WTC11 (cell line): ENCODE measurements at regions not wholly inside any gene's neighbourhood (a gene's known extent, or its start where the extent isn't known, plus 50 kb on each side); places are given as distances from the start of the nearest gene placed in this dataset.

Experiments used
- AFF4 ChIP-seq: sonication (generic); formaldehyde crosslinking; IDR thresholded peaks from 2 replicates; pipeline ENCODE4 v1.8.1; 2023; ENCODE audit warnings: mild to moderate bottlenecking, missing genetic modification reagents, borderline replicate concordance
- ESRRA ChIP-seq: sonication (generic); formaldehyde crosslinking; IDR thresholded peaks from 2 replicates; pipeline ENCODE4 v1.8.1; 2022; ENCODE audit warnings: mild to moderate bottlenecking, missing genetic modification reagents, borderline replicate concordance
- GTF2I ChIP-seq: fragments of 250-450 bp; sonication (Bioruptor Pico); conservative IDR thresholded peaks from 2 replicates; pipeline ENCODE4 v1.4.0; 2021; ENCODE audit warnings: mild to moderate bottlenecking
- KAT7 ChIP-seq: sonication (generic); formaldehyde crosslinking; IDR thresholded peaks from 2 replicates; pipeline ENCODE4 v1.8.1; 2023; ENCODE audit warnings: missing genetic modification reagents, mild to moderate bottlenecking, borderline replicate concordance
- MYBL2 ChIP-seq: sonication (generic); formaldehyde crosslinking; IDR thresholded peaks from 2 replicates; pipeline ENCODE4 v1.8.1; 2023; ENCODE audit warnings: mild to moderate bottlenecking, moderate library complexity, missing genetic modification reagents
- OVOL2 ChIP-seq: fragments of 250-450 bp; sonication (Bioruptor Pico); IDR thresholded peaks from 2 replicates; pipeline ENCODE4 v1.9.0; 2021; ENCODE audit warnings: mild to moderate bottlenecking, borderline replicate concordance
- ZNF396 ChIP-seq: fragments of 250-450 bp; sonication (Bioruptor Pico); IDR thresholded peaks from 2 replicates; pipeline ENCODE4 v1.8.0; 2021; ENCODE audit warnings: mild to moderate bottlenecking, moderate library complexity, borderline replicate concordance
- TF ChIP-seq, protein P1 (sequence below): fragments of 250-450 bp; sonication (Bioruptor Pico); IDR thresholded peaks from 2 replicates; pipeline ENCODE4 v2.1.2; 2022; ENCODE audit warnings: mild to moderate bottlenecking, moderate library complexity
- TF ChIP-seq, protein P2 (sequence below): fragments of 200-600 bp; IDR thresholded peaks from 2 replicates; pipeline ENCODE4 v1.8.0; 2022; ENCODE audit warnings: antibody characterized with exemption
- TF ChIP-seq, protein P3 (sequence below): fragments of 250-450 bp; sonication (Bioruptor Pico); IDR thresholded peaks from 2 replicates; pipeline ENCODE4 v1.9.0; 2021; ENCODE audit warnings: mild to moderate bottlenecking

- TF ChIP-seq MYBL2 (CRISPR knock-in tag): no peak
- TF ChIP-seq, protein P1, sequence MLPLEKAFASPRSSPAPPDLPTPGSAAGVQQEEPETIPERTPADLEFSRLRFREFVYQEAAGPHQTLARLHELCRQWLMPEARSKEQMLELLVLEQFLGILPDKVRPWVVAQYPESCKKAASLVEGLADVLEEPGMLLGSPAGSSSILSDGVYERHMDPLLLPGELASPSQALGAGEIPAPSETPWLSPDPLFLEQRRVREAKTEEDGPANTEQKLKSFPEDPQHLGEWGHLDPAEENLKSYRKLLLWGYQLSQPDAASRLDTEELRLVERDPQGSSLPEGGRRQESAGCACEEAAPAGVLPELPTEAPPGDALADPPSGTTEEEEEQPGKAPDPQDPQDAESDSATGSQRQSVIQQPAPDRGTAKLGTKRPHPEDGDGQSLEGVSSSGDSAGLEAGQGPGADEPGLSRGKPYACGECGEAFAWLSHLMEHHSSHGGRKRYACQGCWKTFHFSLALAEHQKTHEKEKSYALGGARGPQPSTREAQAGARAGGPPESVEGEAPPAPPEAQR: no peak
- TF ChIP-seq, protein P2, sequence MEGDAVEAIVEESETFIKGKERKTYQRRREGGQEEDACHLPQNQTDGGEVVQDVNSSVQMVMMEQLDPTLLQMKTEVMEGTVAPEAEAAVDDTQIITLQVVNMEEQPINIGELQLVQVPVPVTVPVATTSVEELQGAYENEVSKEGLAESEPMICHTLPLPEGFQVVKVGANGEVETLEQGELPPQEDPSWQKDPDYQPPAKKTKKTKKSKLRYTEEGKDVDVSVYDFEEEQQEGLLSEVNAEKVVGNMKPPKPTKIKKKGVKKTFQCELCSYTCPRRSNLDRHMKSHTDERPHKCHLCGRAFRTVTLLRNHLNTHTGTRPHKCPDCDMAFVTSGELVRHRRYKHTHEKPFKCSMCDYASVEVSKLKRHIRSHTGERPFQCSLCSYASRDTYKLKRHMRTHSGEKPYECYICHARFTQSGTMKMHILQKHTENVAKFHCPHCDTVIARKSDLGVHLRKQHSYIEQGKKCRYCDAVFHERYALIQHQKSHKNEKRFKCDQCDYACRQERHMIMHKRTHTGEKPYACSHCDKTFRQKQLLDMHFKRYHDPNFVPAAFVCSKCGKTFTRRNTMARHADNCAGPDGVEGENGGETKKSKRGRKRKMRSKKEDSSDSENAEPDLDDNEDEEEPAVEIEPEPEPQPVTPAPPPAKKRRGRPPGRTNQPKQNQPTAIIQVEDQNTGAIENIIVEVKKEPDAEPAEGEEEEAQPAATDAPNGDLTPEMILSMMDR: no peak
- no peak for TF ChIP-seq GTF2I (CRISPR knock-in tag)
- no peak for TF ChIP-seq OVOL2 (CRISPR knock-in tag)
- TF ChIP-seq AFF4 (CRISPR knock-in tag): no peak
- TF ChIP-seq KAT7 (CRISPR knock-in tag): no peak
- no peak for TF ChIP-seq ESRRA (CRISPR knock-in tag)
- TF ChIP-seq ZNF396: no peak
- TF ChIP-seq, protein P3, sequence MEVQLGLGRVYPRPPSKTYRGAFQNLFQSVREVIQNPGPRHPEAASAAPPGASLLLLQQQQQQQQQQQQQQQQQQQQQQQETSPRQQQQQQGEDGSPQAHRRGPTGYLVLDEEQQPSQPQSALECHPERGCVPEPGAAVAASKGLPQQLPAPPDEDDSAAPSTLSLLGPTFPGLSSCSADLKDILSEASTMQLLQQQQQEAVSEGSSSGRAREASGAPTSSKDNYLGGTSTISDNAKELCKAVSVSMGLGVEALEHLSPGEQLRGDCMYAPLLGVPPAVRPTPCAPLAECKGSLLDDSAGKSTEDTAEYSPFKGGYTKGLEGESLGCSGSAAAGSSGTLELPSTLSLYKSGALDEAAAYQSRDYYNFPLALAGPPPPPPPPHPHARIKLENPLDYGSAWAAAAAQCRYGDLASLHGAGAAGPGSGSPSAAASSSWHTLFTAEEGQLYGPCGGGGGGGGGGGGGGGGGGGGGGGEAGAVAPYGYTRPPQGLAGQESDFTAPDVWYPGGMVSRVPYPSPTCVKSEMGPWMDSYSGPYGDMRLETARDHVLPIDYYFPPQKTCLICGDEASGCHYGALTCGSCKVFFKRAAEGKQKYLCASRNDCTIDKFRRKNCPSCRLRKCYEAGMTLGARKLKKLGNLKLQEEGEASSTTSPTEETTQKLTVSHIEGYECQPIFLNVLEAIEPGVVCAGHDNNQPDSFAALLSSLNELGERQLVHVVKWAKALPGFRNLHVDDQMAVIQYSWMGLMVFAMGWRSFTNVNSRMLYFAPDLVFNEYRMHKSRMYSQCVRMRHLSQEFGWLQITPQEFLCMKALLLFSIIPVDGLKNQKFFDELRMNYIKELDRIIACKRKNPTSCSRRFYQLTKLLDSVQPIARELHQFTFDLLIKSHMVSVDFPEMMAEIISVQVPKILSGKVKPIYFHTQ (CRISPR knock-in tag): no peak
These were observed 983.7 kb upstream of the CDH6 start for GRCh38 chr5:30209755-30210154.
